PC-3 (cell line): ENCODE measurements at regions not wholly inside any gene's neighbourhood (a gene's known extent, or its start where the extent isn't known, plus 50 kb on each side); places are given as distances from the start of the nearest gene placed in this dataset.

Experiments used
- CTCF ChIP-seq: fragments of 300-600 bp; sonication (generic); conservative IDR thresholded peaks from 2 replicates; pipeline ENCODE4 v1.5.1; 2017; ENCODE audit warnings: antibody characterized with exemption, low read depth, mild to moderate bottlenecking, low read length
- EZH2 ChIP-seq: fragments of 300-600 bp; sonication (generic); IDR thresholded peaks from one replicate; pipeline ENCODE4 v1.6.1; 2017; ENCODE audit warnings: antibody characterized with exemption, mild to moderate bottlenecking, low read length; ENCODE audit not compliant: unreplicated experiment
- EZH2phosphoT487 ChIP-seq: fragments of 300-600 bp; sonication (generic); IDR thresholded peaks from 2 replicates; pipeline ENCODE4 v1.6.1; 2018; ENCODE audit warnings: mild to moderate bottlenecking, antibody characterized with exemption, low read length, borderline replicate concordance

- peak; percentile 76 for TF ChIP-seq CTCF
- no peak for TF ChIP-seq EZH2
- TF ChIP-seq EZH2phosphoT487 = no peak
These were observed 113.4 kb upstream of the FAM241A start for GRCh38 chr4:112031712-112032328.
